Fibroblast of gingiva (primary cell): ENCODE measurements at regions not wholly inside any gene's neighbourhood (a gene's known extent, or its start where the extent isn't known, plus 50 kb on each side); places are given as distances from the start of the nearest gene placed in this dataset.
"Not testable (repeated sequence)": the region's sequence is repeated elsewhere in the genome, so short reads cannot be mapped to it uniquely, and the experiment has no call there.

ENCODE experiments used
- DNase-seq: peaks from one replicate; pipeline ENCODE4 v3.0.0-alpha.2; 2011; ENCODE audit warnings: low read depth

DNA sequence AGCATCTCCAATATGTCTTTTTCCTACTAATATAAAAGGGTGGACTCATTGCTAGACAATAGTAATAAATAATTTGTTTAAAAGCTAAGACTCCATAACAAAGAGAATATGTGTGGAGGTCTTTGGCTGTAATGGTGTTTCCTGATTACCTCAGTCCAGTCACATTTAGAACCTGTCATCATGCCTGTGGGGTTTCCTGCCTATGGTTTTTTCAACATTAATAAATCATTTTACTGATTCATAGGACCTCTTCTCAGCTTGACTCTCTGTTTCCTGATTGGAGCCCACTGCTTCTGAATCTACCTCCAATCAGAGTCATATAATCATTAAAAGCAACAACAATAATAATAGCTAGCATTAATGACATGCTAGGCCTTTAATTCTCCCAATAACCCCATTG, 52.4 kb upstream of the GNAI1 start:
- DNase-seq = no peak

DNA sequence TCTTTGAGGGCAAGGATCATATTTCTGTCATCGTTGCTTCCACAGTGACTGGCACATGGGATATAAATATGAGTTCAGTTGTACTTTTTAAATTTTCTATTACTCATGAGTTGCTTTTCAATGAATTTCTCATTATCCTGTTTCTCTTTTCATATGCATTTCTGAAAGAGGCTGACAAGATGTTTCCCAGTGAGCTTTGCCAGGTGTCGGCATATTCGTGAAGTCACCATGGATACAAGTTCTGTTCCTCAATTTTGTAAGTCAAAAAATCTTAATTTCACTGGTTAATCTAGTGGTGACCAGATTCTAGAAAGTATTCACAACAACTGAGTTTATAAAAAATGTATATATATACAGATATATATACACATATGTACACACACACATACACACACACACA, 55.7 kb upstream of the GNAI1 start:
- DNase-seq = no peak

DNA sequence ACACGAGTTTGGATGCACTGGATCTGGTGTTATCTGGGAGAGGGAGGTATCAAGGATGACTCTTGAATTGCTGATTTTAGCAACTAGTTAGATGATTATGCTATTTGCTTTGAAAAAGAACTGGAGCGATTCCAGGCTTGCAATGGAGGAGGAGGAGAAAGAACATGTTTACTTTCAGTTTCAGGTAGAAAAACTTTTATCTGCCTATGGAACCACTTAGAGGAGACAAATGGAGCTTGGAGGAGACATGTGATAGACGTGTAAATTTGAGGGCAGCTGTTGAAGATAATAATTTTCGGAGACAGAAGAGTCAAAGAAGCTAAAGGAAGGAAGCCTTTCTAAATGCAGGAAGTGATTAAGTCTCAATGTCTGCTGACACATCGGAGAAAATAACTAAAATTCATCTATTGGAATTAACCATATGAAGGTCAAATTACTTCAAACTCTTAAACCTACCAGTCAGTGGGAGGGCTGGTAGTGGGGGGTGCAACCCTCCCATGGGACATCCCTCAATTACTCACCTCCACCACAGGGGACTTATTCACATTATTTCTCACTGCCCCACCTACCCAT, 56.4 kb upstream of the GNAI1 start:
- DNase-seq = peak; percentile 15

DNA sequence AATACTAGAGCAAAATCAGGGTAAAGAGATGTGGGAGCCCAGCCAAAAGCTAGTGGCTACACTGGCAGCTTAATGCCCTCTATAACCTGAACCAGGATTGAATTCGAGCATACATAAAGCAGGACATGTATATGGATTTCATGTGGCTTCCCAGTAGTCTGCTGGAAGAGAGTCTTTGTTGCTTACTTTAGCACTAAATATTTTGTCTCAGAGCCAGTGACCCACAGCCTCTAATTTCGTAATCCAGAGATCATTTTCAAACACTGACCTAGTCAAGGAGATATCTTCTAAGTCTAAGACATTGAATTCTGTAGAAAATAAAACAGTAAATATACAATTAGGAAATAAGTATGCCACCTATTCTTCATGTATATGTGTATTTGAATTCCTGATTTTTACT, 64.2 kb upstream of the GNAI1 start:
- peak; percentile 52 for DNase-seq

DNA sequence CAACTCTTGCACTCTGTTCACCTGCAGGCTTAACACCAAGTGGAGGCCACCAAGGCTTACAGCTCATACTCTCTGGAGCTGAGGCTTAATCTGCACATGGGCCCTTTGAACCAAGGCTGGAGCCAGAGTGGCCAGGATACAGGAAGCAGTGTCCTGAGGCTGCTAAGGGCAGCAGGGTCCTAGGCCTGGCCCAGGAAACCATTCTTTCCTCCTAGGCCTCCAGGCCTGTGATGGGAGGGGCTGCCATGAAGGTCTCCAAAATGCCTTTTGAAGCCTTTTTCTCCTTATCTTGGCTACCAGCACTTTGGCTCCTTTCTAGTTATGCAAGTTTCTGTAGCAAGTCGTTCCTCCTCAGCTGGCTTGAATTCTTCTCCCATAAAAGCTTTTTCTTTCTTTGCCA, 68.0 kb upstream of the GNAI1 start:
- DNase-seq = no peak

DNA sequence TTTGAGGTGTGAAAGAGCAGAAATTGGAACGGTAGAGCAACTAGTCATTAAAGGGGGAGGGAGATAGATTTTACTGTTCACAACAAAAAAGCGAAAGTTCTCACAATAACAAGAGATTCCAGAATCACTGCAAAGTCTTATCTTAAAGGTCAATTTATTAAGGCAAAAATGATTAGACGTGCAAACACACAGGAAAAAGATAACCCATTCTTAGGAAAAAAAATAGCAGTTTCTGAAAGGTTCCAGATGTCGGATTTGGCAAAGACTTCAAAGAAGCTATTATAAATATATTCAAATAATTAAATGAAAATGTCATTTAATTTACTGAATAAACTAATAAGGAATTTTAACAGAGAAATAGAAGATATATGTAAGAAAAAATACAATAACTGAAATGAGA, 70.8 kb upstream of the GNAI1 start:
- no peak for DNase-seq

DNA sequence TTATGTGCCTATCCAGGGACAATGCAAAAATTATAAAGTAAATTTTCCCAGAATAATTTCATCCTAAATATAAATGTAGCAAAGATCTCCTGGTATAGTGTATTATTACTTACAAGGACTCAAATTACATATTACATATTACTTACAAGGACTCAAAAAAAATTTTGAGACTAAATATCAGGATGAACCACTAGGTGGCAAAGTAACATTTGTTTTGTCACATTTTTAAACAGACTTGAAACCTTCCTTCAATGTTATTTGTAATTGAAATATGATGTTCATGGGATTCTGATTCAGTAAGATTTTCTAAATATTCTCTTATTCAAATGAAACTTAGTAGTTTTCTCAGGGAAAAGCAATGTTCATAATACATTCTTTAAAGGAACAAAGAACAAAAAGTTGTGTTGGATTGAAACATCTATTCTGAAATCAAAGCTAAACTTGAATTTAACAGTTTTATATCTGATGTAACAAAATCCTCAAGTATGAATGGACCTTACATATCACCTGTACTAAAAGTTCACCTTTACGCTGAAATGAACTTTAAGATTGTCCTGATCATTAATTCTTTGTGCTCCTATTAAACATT, 74.3 kb upstream of the GNAI1 start:
- DNase-seq = peak; percentile 68

DNA sequence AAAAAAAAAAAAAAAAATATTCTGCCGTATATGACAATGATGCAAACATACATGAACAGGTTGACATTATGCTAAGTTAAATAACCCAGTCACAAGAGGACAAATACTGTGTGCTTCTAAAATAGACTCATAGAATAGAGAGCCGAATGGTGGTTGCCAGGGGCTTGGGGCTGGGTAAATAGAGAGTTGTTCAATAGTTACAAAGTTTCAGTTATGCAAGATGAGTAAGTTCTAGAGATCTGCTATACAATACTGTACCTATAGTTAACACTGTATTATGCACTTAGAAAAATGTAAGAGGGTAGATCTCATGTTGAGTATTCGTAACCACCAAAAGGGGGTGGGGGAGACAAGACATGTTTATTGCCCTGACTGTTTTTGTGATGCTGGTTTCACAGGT, 77.1 kb upstream of the GNAI1 start:
- no peak for DNase-seq

DNA sequence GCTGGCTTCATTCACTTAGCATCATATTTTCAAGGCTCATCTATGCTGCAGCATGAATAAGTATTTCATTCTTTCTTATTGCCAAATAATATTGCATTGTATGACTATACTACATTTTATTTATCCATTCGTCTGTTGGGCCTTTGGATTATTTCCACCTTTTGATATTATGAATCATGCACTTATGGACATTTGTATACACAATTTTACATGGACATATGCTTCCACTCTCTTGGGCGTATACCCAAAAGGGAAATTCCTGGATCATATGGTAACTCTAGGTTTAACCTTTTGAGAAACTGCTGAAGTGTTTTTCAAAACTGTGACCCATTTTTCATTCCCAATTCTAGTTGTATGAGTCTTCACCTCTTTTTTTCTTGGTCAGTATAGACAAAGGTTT, 80.3 kb upstream of the GNAI1 start:
- DNase-seq = peak; percentile 76

DNA sequence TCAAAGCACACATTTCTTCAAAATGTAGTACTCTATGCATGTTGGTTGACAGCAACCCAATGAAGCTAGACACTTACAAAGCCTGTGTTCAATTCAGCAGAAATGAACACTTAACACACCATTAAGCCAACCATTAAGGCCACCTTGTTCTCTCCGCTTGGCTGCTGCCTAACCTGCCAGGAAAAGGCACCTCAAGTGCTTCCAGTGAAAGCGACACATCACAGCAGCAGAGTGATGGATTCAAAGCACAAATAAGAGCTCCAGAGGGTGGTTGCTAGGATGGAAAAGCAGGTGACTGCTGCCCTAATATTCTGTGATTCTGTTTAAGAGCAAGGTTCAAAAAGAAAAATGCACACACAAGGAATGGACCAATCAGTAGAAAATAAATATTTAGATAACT, 81.5 kb upstream of the GNAI1 start:
- no peak for DNase-seq

DNA sequence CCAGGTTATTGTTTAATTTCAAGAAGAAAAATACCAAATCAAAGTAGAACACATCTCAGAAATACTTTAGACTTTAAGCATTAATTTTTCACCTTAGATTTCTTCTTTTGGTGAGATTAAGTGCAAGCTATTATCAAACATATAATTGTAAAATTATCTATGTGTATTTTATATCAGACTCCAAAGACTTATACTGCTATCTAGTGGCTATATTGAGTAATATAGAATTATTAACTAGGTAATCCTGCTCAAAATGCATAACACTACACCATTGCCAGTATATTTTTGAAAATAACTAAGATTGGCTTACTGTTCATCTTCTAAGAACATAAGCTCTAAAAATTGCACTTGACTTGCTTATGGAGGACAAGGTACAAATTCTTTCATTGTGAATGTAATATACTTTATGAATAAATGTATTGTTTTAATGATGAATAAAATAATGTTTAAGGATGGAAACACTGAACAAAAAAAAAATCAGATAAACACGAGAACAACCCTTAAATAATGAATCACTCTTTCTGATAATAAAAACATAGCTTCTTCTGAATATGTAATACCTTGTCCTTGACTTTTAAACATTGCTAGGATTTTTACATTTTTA, 86.7 kb upstream of the GNAI1 start:
- DNase-seq = no peak

DNA sequence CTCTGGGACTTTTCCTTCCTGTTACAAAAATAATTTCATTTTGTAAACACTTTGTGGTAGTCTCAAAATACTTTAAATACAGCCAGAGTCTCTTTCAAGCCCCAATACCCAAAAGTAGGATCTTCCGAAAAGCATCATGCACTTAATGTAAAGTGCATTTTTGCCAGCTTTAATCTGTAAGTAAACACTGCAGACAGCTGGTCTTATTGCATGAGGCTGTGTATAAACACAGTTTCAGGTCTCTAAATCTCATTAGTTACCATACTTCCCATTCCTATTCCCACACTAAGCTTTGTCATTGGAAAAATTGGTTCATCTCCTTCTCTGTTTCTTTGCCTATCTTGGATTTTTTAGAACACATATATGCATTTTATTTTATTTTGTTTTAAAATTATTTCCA, 87.6 kb upstream of the GNAI1 start:
- DNase-seq = no peak

DNA sequence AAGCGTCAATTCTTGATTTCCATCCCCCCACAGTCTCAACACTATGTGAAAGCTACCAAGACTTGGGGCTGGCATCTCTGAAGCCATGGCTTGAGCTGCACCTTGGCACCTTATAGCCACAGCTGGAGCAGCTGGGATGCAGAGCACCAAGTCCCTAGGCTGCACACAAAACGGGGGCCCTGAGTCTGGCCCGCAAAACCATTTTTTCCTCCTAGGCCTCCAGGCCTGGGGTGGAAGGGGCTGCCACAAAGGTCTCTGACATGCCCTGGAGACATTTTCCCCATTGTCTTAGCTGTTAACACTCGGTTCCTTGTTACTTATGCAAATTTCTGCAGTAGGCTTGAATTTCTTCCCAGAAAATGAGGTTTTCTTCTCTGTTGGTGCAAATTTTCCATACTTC, 89.8 kb upstream of the GNAI1 start:
- DNase-seq = no peak

DNA sequence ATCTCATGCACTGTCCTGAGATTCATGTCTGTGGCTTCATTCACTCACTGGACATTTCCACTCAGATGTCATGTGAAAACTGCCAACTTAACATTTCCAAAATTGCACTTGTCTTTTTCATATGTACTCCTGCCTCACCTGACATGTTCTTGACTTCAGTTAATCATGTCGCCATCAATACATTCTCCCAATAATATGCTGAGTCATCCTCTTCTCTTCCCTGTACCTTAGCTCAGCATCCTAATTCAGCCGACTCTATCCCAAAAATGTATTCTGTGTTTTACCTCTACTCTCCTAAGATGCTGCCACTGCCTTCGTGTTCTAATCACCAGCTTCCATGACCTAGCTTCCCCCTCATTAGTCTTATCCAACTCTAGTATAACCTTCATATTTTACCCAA, 93.9 kb upstream of the GNAI1 start:
- no peak for DNase-seq

DNA sequence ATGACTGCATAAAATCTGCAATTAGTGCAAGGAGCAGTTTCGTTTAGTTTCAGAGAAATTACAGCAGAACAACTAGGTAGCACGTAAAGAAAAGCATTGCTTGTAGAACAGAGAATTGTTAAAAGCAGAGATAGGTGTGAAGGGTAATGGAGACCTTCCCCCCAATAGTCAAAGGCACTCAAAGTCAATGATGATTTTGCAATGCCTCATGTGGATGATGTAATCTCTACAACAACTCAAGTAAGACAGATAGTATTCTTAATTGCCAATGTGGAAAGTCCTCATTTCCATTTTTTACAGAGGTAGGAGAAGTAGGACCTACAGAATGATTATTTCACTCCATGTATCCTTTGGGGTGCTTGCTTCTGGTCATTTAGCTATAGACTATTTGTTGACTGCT, 94.3 kb upstream of the GNAI1 start:
- no peak for DNase-seq

DNA sequence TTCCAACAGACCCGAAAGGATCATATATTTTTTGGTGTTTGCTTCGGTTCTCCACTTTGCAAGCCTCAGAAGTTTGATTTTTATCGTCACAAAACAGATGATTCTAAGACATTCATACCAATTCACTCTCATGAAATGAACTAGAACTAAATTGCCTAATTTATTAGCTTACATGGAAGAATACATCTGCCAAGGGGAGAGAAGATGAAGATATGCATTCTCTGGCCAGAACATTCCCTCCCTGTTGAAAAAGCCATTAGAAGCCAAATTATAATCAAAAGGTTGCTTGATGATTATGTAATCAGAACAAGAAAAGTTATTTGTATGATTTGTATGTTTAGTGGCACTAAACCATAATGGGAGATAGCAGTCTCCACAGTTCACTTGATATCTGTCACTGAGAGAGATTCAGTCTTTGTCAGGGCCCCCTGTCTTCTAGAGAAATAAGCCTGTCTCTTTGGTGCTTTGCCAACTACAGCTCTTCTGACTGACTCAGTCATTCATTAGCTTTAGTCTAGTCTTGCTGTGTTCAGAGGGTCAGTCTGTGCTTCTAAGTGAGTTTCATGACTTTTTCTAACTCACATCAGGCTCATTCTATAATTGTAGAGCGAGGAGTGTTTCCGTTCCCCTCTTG, 95.3 kb upstream of the GNAI1 start:
- peak; percentile 11 for DNase-seq

DNA sequence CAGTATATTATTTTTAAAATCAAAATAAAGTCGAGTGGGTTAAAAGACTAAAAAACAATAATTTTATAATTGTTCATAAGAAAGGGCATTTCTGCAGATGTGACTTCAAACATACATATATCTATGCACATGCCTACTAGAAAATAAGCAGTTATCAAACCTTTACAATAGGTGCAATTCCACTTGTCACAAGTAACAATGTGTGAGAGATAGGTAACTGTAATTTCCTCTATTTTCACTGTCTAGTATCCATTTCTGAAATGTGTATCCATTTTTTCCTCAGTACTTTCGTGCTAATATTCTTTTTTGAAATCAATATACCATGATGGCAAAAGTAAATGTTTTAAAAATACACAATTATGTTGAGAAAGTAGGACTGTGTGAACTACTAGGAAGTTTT, 96.9 kb upstream of the GNAI1 start:
- DNase-seq = no peak

DNA sequence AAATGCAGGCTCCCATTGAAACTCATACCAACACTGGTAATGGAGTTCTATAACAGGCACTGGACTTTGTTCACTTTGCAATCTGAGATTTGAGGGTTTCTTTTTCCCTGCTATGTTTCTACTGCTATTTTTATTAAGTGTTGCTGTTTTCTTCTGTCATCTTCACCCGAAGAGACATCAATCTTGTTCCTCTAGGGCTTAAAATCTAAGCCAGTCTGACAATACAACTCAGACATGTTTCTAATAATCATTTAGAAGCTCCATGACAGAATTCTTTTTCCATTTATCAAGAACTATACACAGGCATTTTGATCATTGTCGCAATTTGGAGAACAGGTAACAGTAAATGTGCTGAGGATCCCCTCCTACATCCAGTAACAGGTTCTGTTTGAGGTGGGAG, 98.5 kb upstream of the GNAI1 start:
- DNase-seq = no peak

DNA sequence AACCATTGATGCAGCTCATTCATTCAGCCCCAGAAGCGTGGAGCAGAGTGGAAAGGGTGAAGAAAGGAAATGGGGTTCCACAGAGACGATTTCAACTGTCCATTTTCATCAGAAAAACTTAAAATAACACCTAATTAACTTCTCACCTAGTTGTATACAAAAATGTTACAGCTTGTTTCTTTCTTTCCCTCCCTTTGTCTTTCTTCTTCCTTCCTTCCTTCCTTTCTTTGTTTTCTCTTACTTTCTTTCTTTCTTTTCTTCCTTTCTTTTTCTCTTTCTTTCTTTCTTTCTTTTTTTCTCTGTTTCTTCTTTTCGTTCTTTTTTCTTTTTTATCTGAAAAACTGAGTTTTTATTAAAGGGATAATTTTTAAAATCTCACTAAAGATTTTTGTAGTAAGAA, 105.9 kb upstream of the GNAI1 start:
- no peak for DNase-seq

DNA sequence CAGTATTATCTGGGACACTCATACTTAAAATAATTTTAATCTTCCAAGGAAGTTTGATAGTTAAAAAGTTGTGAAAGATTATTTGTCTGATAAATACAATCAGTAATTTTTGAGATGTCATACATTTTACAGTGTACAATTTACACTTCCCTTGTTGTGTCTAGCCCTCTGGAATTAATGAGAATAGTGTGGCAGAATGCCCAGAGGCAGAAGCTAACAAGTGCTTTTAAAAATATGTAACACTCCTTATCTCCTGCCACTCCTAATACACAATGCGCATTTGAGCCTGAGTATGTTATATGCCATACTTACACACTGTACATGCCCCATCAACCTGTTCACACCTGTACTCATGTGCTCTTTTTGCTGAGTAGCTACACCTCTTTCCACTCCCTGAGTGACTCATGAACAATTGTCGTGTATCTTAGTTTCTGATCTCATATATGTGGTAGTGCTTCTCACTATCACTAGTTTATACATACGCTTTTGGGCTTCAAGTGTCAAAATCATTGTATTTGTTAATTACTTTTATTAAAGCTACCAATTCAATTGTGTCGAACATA, 106.9 kb upstream of the GNAI1 start:
- no peak for DNase-seq

DNA sequence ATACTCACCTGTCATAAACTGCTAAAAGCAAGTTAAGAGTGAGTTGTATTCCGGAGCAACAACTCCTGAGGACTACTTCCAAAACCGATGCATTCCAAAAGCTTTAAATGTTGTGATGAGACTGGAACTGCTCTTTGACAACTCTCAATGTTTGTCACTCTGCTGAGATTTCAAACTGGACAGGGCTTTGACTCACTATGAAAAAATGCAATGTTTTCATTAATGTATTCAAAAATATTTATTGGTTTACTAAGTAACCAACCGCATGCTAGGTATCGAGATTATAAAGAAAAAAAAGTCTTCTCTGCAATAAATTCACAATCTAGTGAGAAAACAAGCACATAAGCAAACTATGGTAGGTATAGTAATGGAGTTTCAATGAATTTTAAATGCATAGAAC, 107.9 kb upstream of the GNAI1 start:
- DNase-seq = no peak

DNA sequence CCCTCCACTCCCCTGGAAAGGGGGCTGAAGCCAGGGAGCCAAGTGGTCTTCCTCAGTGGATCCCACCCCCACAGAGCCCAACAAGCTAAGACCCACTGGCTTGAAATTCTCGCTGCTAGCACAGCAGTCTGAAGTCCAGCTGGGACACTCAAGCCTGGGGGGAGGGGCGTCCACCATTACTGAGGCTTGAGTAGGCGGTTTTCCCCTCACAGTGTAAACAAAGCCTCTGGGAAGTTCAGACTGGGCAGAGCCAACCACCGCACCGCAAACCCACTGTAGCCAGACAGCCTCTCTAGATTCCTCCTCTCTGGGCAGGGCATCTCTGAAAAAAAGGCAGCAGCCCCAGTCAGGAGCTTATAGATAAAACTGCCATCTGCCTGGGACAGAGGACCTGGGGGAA, 114.4 kb upstream of the GNAI1 start:
- DNase-seq = not testable (repeated sequence)

DNA sequence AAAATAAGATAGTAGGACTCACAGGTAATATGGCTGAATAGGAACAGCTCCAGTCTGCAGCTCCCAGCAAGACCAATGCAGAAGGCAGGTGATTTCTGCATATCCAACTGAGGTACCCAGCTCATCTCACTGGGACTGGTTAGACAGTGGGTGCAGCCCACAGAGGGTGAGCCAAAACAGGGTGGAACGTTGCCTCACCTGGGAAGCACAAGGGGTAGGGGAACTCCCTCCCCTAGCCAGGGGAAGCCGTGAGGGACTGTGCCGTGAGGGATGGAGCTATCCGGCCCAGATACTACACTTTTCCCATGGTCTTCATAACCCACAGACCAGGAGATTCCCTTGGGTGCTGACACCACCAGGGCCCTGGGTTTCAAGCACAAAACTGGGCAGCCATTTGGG, 114.8 kb upstream of the GNAI1 start:
- not testable (repeated sequence) for DNase-seq
